ENCODE measurements at regions not wholly inside any gene's neighbourhood (a gene's known extent, or its start where the extent isn't known, plus 50 kb on each side); places are given as distances from the start of the nearest gene placed in this dataset.

GRCh38 chr1:164137273-164137925 lies 421.6 kb upstream of the PBX1 start:
- DNase-seq (ENCODE audit: low read depth) = no peak

GRCh38 chr1:164141797-164142196 lies 417.2 kb upstream of the PBX1 start:
- no peak for DNase-seq (ENCODE audit: low read depth)

GRCh38 chr1:164154622-164155021 lies 404.4 kb upstream of the PBX1 start:
- no peak for DNase-seq (ENCODE audit: low read depth)

- no peak for DNase-seq (ENCODE audit: low read depth)
These were observed 403.6 kb upstream of the PBX1 start for GRCh38 chr1:164155347-164155746.

GRCh38 chr1:164163289-164163849 lies 395.6 kb upstream of the PBX1 start:
- no peak for DNase-seq (ENCODE audit: low read depth)

DNA sequence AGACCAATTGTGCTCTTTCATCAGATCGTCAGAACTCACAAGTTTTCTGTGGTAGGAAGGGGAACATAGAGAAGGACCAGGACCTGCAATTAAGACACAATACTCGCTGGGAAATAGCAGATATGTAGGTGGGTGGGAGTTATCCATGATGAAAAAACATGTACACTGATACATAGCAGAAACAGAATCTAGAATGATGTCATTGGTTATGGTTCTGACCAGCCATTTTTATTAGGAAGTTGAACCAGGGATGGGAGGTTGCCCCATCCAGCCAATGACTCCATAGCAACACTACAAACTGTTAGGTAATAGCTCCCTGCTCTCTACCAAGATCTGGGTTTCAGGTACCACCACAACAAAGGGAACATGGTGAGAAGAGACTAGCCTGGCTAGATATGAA lies 393.5 kb upstream of the PBX1 start:
- DNase-seq (ENCODE audit: low read depth) = no peak

DNA sequence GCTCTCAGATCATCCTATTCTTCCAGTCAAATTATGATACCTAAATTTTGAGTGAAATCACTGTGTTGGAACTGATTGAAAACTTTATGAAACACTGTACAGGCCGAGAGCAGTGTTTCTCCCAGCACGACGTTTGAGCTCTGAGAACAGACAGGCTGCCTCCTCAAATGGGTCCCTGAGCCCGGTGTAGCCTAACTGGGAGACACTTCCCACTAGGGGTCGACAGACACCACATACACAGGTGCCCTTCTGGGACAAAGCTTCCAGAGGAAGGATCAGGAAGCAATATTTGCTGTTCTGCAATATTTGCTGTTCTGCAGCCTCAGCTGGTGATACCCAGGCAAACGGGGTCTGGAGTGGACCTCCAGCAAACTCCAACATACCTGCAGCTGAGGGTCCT lies 392.5 kb upstream of the PBX1 start:
- DNase-seq (ENCODE audit: low read depth) = peak; percentile 2

- DNase-seq (ENCODE audit: low read depth) = no peak
These were observed 381.9 kb upstream of the PBX1 start for GRCh38 chr1:164177118-164177517.

- no peak for DNase-seq (ENCODE audit: low read depth)
These were observed 378.2 kb upstream of the PBX1 start for GRCh38 chr1:164180824-164181223.

- DNase-seq (ENCODE audit: low read depth) = no peak
These were observed 374.9 kb upstream of the PBX1 start for GRCh38 chr1:164183854-164184635.

DNA sequence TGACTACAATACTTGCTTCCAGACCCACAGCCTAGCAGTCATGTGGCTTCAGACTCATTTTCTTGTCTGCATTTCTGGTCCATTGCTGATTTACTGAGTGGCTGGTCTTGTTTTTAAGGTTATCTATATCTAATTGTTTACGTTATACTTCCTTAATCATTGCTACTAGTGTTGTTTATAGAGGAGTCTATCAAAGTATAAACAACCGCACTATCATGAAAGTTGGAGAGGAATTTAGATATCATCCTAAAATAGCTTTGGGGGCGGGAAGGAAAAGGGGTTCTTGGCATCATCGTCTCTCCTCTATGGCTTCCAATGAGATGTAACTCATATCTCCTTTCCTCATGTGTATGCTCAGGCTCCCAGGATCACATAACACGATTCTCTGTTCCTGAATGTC lies 372.1 kb upstream of the PBX1 start:
- DNase-seq (ENCODE audit: low read depth) = no peak

DNA sequence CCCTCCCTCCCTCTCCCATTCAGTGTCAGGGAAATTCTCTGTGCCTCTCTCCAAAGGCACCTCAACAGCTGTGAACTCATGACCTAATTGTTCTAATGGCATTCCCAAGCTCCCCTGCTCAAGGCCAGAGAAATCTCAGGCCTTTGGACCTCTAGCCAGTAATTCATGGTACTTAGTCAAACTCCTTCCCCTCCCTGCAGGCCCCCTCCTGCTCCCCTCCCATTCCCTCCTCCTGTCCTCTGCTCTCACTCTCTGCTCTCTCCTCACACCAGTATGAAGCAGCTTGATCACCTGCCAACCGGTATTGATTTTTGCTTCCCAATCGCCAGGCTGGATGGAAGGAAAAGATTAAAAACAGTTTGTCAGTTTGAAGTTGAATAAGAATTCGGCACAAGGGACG lies 370.5 kb upstream of the PBX1 start:
- DNase-seq (ENCODE audit: low read depth) = no peak

GRCh38 chr1:164191191-164191590 lies 367.8 kb upstream of the PBX1 start:
- DNase-seq (ENCODE audit: low read depth) = no peak

DNA sequence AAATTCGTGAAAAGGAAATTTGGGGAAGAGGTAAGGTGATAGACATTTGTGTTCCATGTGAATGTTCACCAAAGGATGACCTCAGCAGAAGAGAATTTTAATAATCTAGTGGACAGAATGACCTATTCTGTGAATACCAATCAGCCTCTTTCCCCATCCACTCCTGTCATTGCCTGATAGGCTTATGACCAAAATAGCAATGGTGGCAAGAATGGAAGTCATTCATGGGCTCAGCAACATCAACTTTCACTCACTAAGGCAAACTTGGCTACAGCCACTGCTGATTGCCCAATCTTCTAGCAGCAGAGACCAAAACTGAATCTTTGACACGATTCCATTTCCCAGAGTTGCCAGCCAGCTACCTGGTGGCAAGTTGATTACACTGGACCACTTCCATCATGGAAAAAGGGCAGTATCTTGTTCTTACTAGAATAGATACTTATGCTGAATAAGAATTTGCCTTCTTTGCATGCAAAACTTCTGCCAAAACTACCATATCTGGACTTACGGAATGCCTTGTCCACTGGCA lies 348.7 kb upstream of the PBX1 start:
- DNase-seq (ENCODE audit: low read depth) = no peak

DNA sequence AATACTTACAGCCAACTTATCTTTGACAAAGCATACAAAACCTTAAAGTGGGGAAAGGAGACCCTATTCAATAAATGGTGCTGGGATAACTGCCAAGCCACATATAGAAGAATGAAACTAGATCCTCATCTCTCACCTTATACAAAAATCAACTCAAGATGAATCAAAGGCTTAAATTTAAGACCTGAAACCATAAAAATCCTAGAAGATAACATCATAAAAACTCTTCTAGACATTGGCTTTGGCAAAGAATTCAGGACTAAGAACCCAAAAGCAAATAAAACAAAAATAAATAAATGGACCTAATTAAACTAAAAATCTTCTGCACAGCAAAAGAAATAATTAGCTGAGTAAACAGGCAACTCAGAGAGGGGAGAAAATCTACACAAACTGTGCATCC lies 335.6 kb upstream of the PBX1 start:
- DNase-seq (ENCODE audit: low read depth) = no peak

DNA sequence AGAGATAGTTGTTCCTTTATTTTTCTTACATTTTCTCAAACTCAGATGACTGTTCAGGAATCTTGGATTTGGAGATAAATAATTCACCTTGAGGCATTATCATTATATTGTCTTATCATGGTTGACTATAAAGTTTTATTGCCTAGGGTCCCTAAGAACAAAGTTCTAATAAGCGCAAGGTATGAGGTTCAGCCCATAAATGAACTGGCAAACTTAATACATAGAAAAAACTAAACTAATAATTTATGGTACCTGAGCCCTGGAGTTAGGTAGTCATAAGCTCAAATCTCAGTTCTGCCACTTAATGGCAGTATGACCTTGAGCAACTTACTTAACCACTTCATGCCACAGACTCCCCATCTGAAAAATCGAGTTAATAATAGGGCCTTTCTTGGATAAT lies 334.0 kb upstream of the PBX1 start:
- DNase-seq (ENCODE audit: low read depth) = no peak

DNA sequence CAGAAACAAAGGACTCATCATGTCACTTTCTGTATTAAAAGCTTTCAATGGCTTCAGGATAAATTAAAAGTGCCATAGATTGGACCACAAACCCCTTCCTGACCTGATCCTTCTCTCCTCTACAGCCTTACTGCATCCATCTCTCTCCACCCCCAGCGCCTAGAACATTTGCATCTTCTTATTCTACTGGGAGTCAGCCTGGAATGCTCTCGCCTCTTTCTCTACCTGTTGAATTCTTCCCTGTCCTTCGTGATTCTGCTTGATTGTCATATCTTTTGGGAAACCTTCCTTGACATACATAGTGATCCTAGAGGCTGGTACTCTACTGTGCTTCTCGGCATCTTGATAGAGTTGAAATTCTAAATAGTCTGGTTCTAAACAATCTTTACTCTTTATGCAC lies 332.0 kb upstream of the PBX1 start:
- DNase-seq (ENCODE audit: low read depth) = no peak

GRCh38 chr1:164228928-164229327 lies 330.1 kb upstream of the PBX1 start:
- DNase-seq (ENCODE audit: low read depth) = no peak

GRCh38 chr1:164233149-164233548 lies 325.8 kb upstream of the PBX1 start:
- DNase-seq (ENCODE audit: low read depth) = no peak

- no peak for DNase-seq (ENCODE audit: low read depth)
These were observed 318.9 kb upstream of the PBX1 start for GRCh38 chr1:164240081-164240480.

DNA sequence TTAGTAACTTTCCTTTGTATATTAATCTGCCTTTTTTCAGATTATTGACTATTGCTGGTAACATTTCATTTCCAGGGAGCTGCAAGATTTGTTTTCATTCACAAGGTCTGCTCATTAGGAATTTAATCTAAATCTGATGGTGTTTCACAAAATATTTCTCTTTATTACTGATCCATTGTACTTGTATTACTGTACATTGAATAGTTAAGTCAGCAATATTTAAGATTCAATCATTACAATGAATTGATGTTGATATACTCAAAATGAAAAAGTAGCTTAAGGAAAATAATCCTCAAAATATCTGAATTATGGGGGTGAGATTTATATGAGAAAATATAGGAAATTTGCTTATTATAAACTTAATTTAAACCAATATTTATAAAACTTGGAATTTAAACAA lies 308.6 kb upstream of the PBX1 start:
- no peak for DNase-seq (ENCODE audit: low read depth)

GRCh38 chr1:164256456-164256855 lies 302.5 kb upstream of the PBX1 start:
- DNase-seq (ENCODE audit: low read depth) = no peak

Measured in HT1080 (cell line).